ENCODE measurements at regions not wholly inside any gene's neighbourhood (a gene's known extent, or its start where the extent isn't known, plus 50 kb on each side); places are given as distances from the start of the nearest gene placed in this dataset.

DNA sequence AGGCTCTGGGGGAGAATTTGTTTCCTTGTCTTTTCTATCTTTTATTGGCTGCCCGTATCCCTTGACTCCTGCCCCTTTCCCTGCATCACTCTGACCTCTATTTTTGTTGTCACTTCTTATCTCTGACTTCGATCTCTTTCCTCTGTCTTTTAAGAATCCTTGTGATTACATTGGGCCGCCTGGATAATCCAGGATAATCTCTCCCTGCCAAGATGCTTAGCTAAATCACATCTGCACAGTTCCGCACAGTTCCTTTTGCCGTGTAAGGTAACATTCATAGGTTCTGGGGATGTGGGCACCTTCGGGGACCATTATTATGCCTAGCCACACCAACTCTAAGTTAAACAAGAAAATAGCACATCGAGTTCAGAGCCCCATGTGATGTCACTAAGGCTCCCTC lies 103.0 kb upstream of the DPPA4 start:
- no peak for TF ChIP-seq EZH2phosphoT487 (IDR thresholded peaks at IDR 0.05; ENCODE audit: borderline replicate concordance, low read depth, low read length)
- TF ChIP-seq, protein P1, sequence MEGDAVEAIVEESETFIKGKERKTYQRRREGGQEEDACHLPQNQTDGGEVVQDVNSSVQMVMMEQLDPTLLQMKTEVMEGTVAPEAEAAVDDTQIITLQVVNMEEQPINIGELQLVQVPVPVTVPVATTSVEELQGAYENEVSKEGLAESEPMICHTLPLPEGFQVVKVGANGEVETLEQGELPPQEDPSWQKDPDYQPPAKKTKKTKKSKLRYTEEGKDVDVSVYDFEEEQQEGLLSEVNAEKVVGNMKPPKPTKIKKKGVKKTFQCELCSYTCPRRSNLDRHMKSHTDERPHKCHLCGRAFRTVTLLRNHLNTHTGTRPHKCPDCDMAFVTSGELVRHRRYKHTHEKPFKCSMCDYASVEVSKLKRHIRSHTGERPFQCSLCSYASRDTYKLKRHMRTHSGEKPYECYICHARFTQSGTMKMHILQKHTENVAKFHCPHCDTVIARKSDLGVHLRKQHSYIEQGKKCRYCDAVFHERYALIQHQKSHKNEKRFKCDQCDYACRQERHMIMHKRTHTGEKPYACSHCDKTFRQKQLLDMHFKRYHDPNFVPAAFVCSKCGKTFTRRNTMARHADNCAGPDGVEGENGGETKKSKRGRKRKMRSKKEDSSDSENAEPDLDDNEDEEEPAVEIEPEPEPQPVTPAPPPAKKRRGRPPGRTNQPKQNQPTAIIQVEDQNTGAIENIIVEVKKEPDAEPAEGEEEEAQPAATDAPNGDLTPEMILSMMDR (conservative IDR thresholded peaks at IDR 0.05; ENCODE audit: low read length) = no peak
